ENCODE measurements at regions not wholly inside any gene's neighbourhood (a gene's known extent, or its start where the extent isn't known, plus 50 kb on each side); places are given as distances from the start of the nearest gene placed in this dataset.

DNA sequence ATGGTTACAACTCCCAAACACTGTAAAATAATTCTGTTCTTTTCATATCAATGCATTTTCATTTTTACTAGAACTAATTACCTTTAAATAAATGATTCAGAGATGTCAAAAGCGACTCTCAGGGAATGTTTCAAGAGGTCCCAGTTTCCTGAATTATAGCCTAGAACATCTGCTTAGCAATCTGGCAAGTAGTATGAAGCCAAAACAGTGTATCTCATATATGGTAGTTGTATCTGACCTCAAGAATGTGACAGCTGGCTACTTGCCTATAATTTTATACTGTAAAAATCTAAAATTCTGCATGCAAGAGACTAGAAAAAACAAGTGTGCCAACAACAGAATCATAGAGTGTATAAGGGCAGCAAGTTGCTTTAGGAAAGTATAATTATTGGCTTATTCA is 187.7 kb upstream of the POU5F2 start:
- Histone ChIP-seq H3K27me3 (no peaks in the 10 kb centered on the region), H3K4me1 (no peaks in the 10 kb centered on the region), H4K20me1 (no peaks in the 10 kb centered on the region), H3K9ac (no peak overlapping the region), H3K27ac (no peak overlapping the region), H3K9me3 (replicated peaks in 1 of 11) (0 out of 22 replicates have a peak, but pooled peaks cover 0 to 6% (median 0%) of the 10 kb centered on the region in 11 experiments), H3K4me2 (no peak overlapping the region), H3K4me3 (no peak overlapping the region), H3K36me3 (no peaks in the 10 kb centered on the region)
- no peak for TF ChIP-seq Cebpa-rat (IDR thresholded peaks at IDR 0.05)

DNA sequence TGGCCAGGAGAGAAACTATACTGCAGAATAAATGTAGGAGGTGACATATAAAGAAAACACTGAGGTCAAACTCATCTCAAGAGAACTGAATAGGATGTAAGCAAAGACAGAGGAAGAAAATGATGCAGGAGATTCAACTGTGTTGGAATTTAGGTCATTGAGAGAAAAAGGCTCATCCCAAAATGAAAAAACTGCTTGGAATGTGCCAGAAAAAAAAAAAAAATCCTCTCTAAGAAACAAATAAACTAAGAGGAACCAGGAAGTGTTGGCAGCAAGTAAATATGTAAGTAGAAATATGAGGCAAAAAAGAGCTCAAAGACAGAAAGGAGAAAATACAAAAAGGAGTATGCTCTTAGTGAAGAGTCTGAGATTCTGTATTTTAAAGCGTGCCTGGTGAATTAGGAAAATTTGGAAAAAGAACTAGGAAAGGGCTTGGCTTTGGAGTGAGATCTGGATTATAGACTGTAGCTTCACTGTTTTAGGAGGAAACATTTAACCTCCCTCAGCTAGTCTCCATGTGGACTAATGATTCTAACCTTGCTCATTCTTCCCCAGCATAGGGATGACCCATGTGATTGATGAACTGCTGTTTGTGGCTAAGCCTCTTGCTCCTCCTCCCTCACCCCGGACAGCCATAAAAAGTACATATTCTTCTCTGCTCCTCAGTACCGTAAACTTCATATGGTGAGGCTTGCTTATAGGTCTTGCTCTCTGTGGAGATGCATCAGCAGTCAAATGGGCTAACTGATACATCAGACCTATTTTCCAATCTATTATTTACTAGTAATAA is 185.6 kb upstream of the POU5F2 start:
- Histone ChIP-seq H3K27me3 (no peaks in the 10 kb centered on the region), H3K4me2 (no peak overlapping the region), H3K36me3 (no peaks in the 10 kb centered on the region), H4K20me1 (no peaks in the 10 kb centered on the region), H3K4me3 (no peak overlapping the region), H3K9me3 (replicated peaks in 1 of 11) (no peaks in the 10 kb centered on the region), H3K9ac (no peak overlapping the region), H3K4me1 (no peaks in the 10 kb centered on the region), H3K27ac (no peak overlapping the region)
- no peak for TF ChIP-seq Cebpa-rat (IDR thresholded peaks at IDR 0.05)

DNA sequence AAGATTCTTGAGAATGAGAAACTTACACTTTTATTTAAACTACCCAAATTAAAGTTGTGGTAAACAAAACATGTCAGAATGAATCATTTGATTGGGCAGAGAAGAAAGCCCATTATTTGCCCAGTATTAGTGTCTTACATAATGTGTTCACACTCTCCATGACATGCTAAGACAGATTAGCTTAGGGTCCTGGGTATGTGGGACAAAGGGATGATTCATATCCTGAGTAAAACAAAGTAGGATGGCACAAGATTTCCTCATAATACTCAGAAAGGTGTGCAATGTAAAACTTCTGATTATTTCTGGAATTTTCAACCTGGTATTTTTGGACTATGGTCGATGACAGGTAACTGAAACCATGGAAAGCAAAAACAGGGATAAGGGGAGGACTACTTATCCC is 183.9 kb upstream of the POU5F2 start:
- no peak overlapping the region for H3K27ac ChIP-seq
- no peaks in the 10 kb centered on the region for H3K4me1 ChIP-seq
- H3K9me3 ChIP-seq (replicated peaks in 1 of 11), result no peaks in the 10 kb centered on the region
- no peak overlapping the region for H3K4me2 ChIP-seq
- H3K9ac ChIP-seq, result no peak overlapping the region
- no peak for TF ChIP-seq Cebpa-rat (IDR thresholded peaks at IDR 0.05)
- H3K4me3 ChIP-seq, result no peak overlapping the region
- no peaks in the 10 kb centered on the region for H3K36me3 ChIP-seq
- H4K20me1 ChIP-seq, result no peaks in the 10 kb centered on the region
- no peaks in the 10 kb centered on the region for H3K27me3 ChIP-seq

DNA sequence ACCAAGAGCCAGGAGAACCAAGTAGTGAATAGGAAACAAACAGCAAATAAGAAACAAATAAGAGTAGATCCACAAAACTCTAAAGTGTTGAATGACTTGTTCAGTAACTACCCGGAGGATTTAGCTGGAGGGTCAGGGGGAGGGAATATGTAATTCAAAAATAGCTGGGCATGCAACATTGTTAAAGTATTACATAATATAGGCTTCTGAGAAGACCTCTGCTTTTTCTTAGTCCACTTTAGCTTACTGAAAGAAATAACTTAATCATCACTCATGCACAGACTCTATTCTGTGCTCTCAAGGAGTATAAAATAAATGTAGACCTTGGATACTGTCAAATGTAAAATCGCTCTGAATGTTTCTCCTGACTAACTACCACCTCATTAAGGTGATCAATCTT is 183.2 kb upstream of the POU5F2 start:
- Histone ChIP-seq H3K27me3 (no peaks in the 10 kb centered on the region), H3K27ac (no peak overlapping the region), H3K36me3 (no peaks in the 10 kb centered on the region), H3K9me3 (replicated peaks in 1 of 11) (no peaks in the 10 kb centered on the region), H3K4me2 (no peak overlapping the region), H4K20me1 (no peaks in the 10 kb centered on the region), H3K4me3 (no peak overlapping the region), H3K9ac (no peak overlapping the region), H3K4me1 (no peaks in the 10 kb centered on the region)
- TF ChIP-seq Cebpa-rat (IDR thresholded peaks at IDR 0.05), result no peak

DNA sequence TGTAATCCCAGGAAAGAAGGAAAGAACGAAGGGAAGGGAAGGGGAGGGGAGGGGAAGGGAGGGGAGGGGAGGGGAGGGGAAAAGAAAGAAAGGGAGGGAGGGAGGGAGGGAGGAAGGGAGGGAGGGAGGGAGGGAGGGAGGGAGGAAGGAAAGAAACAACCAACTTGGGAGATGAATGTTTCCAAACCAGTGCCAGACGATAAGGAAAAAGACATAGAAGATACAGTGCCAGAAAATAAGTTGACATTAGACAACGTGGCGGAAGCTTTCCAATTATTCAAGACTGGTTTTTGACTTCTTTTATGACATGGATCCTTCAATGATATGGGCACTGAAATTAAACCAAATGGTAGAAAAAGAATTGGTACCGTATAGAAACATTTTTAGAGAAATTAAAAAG is 181.2 kb upstream of the POU5F2 start:
- Histone ChIP-seq H3K36me3 (no peaks in the 10 kb centered on the region), H3K4me3 (no peak overlapping the region), H3K27me3 (no peaks in the 10 kb centered on the region), H3K27ac (no peak overlapping the region), H3K4me2 (no peak overlapping the region), H3K9ac (no peak overlapping the region), H4K20me1 (no peaks in the 10 kb centered on the region), H3K9me3 (replicated peaks in 1 of 11) (no peaks in the 10 kb centered on the region), H3K4me1 (no peaks in the 10 kb centered on the region)
- no peak for TF ChIP-seq Cebpa-rat (IDR thresholded peaks at IDR 0.05)

DNA sequence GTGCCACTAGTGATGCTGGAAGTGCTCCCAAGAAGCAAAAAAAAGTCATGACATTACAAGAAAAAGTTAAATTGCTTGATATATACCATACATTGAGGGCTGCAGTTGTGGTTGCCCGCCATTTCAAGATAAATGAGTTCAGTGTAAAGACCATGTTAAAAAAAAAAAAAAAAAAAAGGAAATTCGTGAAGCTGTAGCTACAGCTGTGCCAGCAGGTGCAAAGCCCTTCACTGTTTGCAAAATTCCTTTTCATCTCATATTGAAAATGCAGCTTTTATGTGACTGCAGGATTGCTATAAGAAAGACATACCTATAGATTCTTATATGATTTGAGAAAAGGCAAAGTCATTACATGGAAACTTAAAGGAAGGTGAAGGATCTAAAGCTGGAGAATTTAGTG is 179.6 kb upstream of the POU5F2 start:
- no peaks in the 10 kb centered on the region for H3K27me3 ChIP-seq
- H3K9me3 ChIP-seq (replicated peaks in 1 of 11), result no peaks in the 10 kb centered on the region
- no peaks in the 10 kb centered on the region for H3K4me1 ChIP-seq
- TF ChIP-seq Cebpa-rat (IDR thresholded peaks at IDR 0.05), result no peak
- no peak overlapping the region for H3K9ac ChIP-seq
- no peak overlapping the region for H3K4me2 ChIP-seq
- H3K27ac ChIP-seq, result no peak overlapping the region
- H3K36me3 ChIP-seq, result no peaks in the 10 kb centered on the region
- no peaks in the 10 kb centered on the region for H4K20me1 ChIP-seq
- no peak overlapping the region for H3K4me3 ChIP-seq

DNA sequence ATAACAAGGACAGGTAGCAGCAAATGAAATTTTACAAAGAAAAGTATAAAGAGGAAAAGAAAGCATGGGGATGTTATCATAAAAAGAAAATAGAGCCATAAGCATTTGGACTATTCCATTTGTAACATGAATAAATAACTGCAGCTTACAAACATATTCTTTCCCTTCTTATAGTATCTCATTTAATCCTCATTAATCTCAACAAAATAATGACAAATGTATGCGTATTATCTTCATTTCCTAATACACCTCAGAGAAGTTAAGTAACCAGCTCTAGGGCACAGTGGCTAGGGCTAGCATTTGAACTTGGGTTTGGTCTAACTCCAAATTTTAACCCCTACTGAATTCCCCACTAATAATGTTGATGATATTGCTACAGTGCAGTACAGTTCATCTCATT is 175.5 kb upstream of the POU5F2 start:
- Histone ChIP-seq H3K27me3 (no peaks in the 10 kb centered on the region), H3K4me1 (no peaks in the 10 kb centered on the region), H3K4me3 (no peak overlapping the region), H3K27ac (no peak overlapping the region), H3K9me3 (replicated peaks in 1 of 11) (no peaks in the 10 kb centered on the region), H3K36me3 (no peaks in the 10 kb centered on the region), H4K20me1 (no peaks in the 10 kb centered on the region), H3K9ac (no peak overlapping the region), H3K4me2 (no peak overlapping the region)
- TF ChIP-seq Cebpa-rat (IDR thresholded peaks at IDR 0.05), result no peak

DNA sequence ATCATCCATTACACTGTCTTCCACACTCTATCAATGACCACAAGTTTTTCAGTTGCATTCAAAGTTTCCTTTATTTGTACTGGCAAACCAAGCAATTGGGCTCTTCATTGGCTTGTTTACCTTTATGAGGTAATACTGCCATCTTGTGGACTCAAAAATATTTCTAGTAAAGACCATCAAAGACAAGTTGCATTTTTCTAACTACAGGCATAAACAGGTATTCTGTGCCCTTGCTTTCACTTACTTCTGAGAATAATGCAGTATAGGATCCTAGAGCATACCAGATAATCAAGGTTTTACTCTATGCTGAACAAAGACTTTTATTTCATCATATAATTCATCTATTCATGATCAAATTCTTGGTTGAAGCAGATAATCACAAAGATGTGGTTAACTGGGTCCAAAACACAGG is 173.7 kb upstream of the POU5F2 start:
- no peaks in the 10 kb centered on the region for H3K36me3 ChIP-seq
- H3K4me3 ChIP-seq, result no peak overlapping the region
- no peaks in the 10 kb centered on the region for H4K20me1 ChIP-seq
- no peak overlapping the region for H3K9ac ChIP-seq
- H3K27me3 ChIP-seq, result no peaks in the 10 kb centered on the region
- no peaks in the 10 kb centered on the region for H3K4me1 ChIP-seq
- H3K9me3 ChIP-seq (replicated peaks in 1 of 11), result no peaks in the 10 kb centered on the region
- no peak overlapping the region for H3K4me2 ChIP-seq
- no peak overlapping the region for H3K27ac ChIP-seq
- TF ChIP-seq Cebpa-rat (IDR thresholded peaks at IDR 0.05), result no peak

DNA sequence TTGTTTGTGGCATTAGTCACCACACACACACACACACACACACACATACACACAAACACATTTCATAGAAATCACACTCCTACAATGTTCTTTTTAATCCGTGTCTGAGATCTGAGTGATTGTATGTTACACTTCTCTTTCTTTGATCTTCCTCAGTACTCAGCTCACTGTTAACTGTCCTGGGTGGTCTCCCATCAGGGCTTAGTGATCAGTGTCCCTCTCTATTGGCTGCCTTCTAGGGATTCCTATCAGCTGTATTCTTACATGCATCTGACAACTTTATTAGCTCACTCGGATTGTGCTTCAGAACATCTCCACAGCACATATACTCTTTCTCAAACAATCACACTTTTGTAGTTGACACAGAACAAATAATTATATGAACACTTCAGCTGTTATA is 170.2 kb upstream of the POU5F2 start:
- H3K9ac ChIP-seq, result no peak overlapping the region
- H3K9me3 ChIP-seq (replicated peaks in 1 of 11), result no peaks in the 10 kb centered on the region
- H3K27me3 ChIP-seq, result no peaks in the 10 kb centered on the region
- no peak for TF ChIP-seq Cebpa-rat (IDR thresholded peaks at IDR 0.05)
- H4K20me1 ChIP-seq, result no peaks in the 10 kb centered on the region
- no peak overlapping the region for H3K4me2 ChIP-seq
- H3K4me1 ChIP-seq, result no peaks in the 10 kb centered on the region
- no peak overlapping the region for H3K4me3 ChIP-seq
- no peaks in the 10 kb centered on the region for H3K36me3 ChIP-seq
- no peak overlapping the region for H3K27ac ChIP-seq

DNA sequence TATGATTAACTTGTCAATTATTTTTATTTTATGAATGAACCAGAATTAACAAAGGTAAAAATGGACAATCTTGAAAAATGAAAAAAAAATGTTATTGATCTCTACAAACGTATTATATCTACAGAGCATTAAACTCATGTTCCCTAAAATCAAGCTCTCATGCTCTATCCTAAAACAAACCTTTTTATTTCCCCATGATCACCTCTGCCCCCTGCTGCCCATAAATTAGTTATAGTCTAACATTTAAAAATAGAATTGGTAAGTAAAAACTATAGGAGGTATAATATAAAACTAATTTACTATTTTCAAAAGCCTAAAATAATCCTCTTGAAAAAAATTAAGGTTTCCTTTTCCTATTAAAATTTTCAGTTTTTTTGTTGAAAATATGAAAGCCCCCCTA is 168.0 kb upstream of the POU5F2 start:
- Histone ChIP-seq H4K20me1 (no peaks in the 10 kb centered on the region), H3K36me3 (no peaks in the 10 kb centered on the region), H3K27me3 (no peaks in the 10 kb centered on the region), H3K4me1 (no peaks in the 10 kb centered on the region), H3K9ac (no peak overlapping the region), H3K27ac (no peak overlapping the region), H3K9me3 (replicated peaks in 1 of 11) (no peaks in the 10 kb centered on the region), H3K4me3 (no peak overlapping the region), H3K4me2 (no peak overlapping the region)
- no peak for TF ChIP-seq Cebpa-rat (IDR thresholded peaks at IDR 0.05)

Data from BLaER1 treated with 17β-estradiol and CSF1 and Interleukin-3, amounts not matched to agents 10 nM and 100 nM (cell line).